ENCODE measurements at regions not wholly inside any gene's neighbourhood (a gene's known extent, or its start where the extent isn't known, plus 50 kb on each side); places are given as distances from the start of the nearest gene placed in this dataset.

DNA sequence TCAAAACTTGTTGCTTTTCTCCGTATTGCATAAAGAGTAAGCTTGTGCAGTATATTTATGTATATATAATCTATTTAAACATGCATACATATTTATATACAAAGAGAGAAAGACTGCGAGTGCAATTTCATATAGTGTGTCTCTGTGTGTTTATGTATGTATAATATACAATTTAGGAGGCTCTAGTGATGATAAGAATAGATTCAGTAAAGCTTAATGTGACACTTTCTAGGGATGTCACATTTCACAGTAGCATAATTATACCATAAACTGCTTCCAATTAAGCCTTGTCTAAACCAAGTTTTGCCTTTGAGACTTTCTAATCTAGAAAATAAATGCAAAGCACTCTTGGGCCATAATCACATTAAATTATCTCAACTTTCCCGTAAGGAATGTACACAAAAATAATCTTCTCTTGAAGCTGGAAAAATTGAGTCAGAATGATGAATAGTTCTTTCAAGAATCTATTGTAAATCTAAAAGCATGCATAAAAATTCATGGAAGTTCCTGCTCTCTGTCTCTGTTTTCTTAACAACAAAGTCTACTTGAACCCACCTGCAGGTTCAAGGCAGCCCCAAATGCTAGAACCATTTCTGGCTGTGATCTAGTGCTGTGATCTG, 114.1 kb upstream of the NPY2R start:
- TF ChIP-seq, protein P1, sequence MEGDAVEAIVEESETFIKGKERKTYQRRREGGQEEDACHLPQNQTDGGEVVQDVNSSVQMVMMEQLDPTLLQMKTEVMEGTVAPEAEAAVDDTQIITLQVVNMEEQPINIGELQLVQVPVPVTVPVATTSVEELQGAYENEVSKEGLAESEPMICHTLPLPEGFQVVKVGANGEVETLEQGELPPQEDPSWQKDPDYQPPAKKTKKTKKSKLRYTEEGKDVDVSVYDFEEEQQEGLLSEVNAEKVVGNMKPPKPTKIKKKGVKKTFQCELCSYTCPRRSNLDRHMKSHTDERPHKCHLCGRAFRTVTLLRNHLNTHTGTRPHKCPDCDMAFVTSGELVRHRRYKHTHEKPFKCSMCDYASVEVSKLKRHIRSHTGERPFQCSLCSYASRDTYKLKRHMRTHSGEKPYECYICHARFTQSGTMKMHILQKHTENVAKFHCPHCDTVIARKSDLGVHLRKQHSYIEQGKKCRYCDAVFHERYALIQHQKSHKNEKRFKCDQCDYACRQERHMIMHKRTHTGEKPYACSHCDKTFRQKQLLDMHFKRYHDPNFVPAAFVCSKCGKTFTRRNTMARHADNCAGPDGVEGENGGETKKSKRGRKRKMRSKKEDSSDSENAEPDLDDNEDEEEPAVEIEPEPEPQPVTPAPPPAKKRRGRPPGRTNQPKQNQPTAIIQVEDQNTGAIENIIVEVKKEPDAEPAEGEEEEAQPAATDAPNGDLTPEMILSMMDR (IDR thresholded peaks at IDR 0.05), result no peak
- TF ChIP-seq EZH2phosphoT487 (IDR thresholded peaks at IDR 0.05), result no peak
